ENCODE measurements at regions not wholly inside any gene's neighbourhood (a gene's known extent, or its start where the extent isn't known, plus 50 kb on each side); places are given as distances from the start of the nearest gene placed in this dataset.

GRCh38 chr13:57552437-57552836 lies 79.1 kb upstream of the PCDH17 start:
- TF ChIP-seq CTCF (conservative IDR thresholded peaks at IDR 0.05; ENCODE audit: low read depth, low read length) (no peak), EZH2 (IDR thresholded peaks at IDR 0.05; ENCODE audit: borderline replicate concordance, low read depth, low read length, poor library complexity, severe bottlenecking) (no peak)
